ENCODE measurements at regions not wholly inside any gene's neighbourhood (a gene's known extent, or its start where the extent isn't known, plus 50 kb on each side); places are given as distances from the start of the nearest gene placed in this dataset.
"Not testable (repeated sequence)": the region's sequence is repeated elsewhere in the genome, so short reads cannot be mapped to it uniquely, and the experiment has no call there.

DNA sequence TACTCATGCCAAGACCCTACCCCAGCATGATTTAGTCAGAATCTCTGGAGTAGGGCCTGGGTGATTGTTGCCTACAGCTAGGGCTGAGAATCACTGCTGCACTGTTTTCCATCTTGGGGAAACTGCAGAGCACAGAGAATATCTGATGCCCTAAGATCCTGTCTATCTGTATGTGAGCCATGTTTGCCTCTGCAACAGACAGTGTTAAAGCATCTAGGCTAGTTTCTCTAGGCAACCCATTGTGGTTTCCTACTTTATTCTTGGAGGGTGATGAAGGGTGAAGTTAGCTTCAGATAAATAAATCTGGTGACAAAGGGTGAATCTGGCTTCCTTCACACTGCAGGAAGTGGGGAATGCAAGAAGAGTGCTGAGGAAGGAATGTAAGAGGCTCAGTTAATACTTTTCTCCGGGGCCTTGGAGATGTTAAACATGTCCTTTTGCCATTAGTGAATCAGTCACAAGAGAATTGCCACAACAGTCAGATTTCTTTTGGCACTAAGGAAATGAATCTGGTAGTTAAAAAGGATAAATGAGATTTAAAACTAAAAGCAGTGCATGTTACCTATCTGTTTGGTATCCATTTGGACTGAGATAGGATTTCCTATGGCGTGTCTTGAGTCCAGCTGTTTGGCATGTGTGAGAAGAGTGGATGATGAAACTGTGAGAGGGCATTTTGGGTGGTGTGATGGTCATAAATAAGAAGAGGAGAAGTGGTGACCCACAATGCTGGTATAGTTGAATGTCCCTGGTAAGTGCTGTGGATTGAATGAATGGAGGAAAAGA, 119.6 kb upstream of the IKBKE start:
- TF ChIP-seq, protein P1, sequence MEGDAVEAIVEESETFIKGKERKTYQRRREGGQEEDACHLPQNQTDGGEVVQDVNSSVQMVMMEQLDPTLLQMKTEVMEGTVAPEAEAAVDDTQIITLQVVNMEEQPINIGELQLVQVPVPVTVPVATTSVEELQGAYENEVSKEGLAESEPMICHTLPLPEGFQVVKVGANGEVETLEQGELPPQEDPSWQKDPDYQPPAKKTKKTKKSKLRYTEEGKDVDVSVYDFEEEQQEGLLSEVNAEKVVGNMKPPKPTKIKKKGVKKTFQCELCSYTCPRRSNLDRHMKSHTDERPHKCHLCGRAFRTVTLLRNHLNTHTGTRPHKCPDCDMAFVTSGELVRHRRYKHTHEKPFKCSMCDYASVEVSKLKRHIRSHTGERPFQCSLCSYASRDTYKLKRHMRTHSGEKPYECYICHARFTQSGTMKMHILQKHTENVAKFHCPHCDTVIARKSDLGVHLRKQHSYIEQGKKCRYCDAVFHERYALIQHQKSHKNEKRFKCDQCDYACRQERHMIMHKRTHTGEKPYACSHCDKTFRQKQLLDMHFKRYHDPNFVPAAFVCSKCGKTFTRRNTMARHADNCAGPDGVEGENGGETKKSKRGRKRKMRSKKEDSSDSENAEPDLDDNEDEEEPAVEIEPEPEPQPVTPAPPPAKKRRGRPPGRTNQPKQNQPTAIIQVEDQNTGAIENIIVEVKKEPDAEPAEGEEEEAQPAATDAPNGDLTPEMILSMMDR (IDR thresholded peaks at IDR 0.05): not testable (repeated sequence)
- TF ChIP-seq POLR2AphosphoS5 (IDR thresholded peaks at IDR 0.05; ENCODE audit: insufficient read depth in 1 of 2, low read depth in 1 of 2); POLR2A (IDR thresholded peaks at IDR 0.05): not testable (repeated sequence)

Measured in vagina (tissue), 2 donors.